ENCODE measurements at regions not wholly inside any gene's neighbourhood (a gene's known extent, or its start where the extent isn't known, plus 50 kb on each side); places are given as distances from the start of the nearest gene placed in this dataset.

- Histone ChIP-seq H3K36me3 (ENCODE audit: insufficient read depth, low read length, poor library complexity, severe bottlenecking) (no peaks in the 10 kb centered on the region), H3K27me3 (replicated peaks; ENCODE audit: insufficient read depth, low read depth, low read length, poor library complexity) (no peaks in the 10 kb centered on the region), H3K27ac (ENCODE audit: low read depth, low read length, poor library complexity, severe bottlenecking) (no peak overlapping the region), H3K9me3 (ENCODE audit: low read depth, low read length, poor library complexity, severe bottlenecking) (no peaks in the 10 kb centered on the region), H3K4me1 (ENCODE audit: insufficient read depth, low read length, poor library complexity, severe bottlenecking) (no peaks in the 10 kb centered on the region), H3K4me3 (ENCODE audit: low read depth, low read length, poor library complexity, severe bottlenecking) (no peak overlapping the region)
- CTCF ChIA-PET: no interaction called here
- intact Hi-C loops (cut with micrococcal nuclease; ENCODE audit: unreplicated experiment): no loop called here
- POLR2A ChIA-PET (ENCODE audit: low non-redundant PET): no interaction called here
- TF ChIP-seq, protein P1, sequence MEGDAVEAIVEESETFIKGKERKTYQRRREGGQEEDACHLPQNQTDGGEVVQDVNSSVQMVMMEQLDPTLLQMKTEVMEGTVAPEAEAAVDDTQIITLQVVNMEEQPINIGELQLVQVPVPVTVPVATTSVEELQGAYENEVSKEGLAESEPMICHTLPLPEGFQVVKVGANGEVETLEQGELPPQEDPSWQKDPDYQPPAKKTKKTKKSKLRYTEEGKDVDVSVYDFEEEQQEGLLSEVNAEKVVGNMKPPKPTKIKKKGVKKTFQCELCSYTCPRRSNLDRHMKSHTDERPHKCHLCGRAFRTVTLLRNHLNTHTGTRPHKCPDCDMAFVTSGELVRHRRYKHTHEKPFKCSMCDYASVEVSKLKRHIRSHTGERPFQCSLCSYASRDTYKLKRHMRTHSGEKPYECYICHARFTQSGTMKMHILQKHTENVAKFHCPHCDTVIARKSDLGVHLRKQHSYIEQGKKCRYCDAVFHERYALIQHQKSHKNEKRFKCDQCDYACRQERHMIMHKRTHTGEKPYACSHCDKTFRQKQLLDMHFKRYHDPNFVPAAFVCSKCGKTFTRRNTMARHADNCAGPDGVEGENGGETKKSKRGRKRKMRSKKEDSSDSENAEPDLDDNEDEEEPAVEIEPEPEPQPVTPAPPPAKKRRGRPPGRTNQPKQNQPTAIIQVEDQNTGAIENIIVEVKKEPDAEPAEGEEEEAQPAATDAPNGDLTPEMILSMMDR (conservative IDR thresholded peaks at IDR 0.05; ENCODE audit: low read depth, low read length): no peak
- no peak for TF ChIP-seq EZH2 (IDR thresholded peaks at IDR 0.05; ENCODE audit: borderline replicate concordance, low read depth, low read length, poor library complexity, severe bottlenecking)
- DNase-seq (ENCODE audit: low spot score): no peak
- no TSS peak for BruUV-seq (replicated peaks)
These were observed 396.1 kb downstream of the GADD45G start for GRCh38 chr9:90000925-90001324.

DNA sequence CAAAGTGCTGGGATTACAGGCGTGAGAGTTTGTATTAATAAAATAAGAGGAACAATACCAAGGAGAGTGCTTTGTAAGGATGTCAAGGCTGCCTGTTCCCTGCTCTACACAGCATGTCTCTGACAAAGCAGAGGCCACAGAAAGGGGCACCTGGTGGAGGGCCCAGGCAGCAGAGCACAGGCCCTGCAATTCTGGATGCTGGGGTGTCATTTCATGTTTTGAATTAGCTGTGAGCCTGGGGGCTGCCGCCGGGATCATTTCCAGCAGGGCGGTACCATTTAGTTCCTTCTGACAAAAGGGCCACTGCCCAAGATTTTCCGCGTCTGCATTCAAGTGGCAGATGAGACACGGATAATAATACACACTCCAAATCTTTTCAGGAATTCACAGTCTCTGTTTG lies 396.9 kb downstream of the GADD45G start:
- H3K4me3 ChIP-seq (ENCODE audit: low read depth, low read length, poor library complexity, severe bottlenecking): no peak overlapping the region
- intact Hi-C loops (cut with micrococcal nuclease; ENCODE audit: unreplicated experiment): no loop called here
- ChIA-PET POLR2A (ENCODE audit: low non-redundant PET) (no interaction called here), CTCF (no interaction called here)
- no peaks in the 10 kb centered on the region for H3K27me3 ChIP-seq (replicated peaks; ENCODE audit: insufficient read depth, low read depth, low read length, poor library complexity)
- H3K36me3 ChIP-seq (ENCODE audit: insufficient read depth, low read length, poor library complexity, severe bottlenecking): no peaks in the 10 kb centered on the region
- BruUV-seq (replicated peaks): no TSS peak
- H3K27ac ChIP-seq (ENCODE audit: low read depth, low read length, poor library complexity, severe bottlenecking): no peak overlapping the region
- H3K4me1 ChIP-seq (ENCODE audit: insufficient read depth, low read length, poor library complexity, severe bottlenecking): no peaks in the 10 kb centered on the region
- TF ChIP-seq EZH2 (IDR thresholded peaks at IDR 0.05; ENCODE audit: borderline replicate concordance, low read depth, low read length, poor library complexity, severe bottlenecking): no peak
- TF ChIP-seq, protein P1 (conservative IDR thresholded peaks at IDR 0.05; ENCODE audit: low read depth, low read length): no peak
- H3K9me3 ChIP-seq (ENCODE audit: low read depth, low read length, poor library complexity, severe bottlenecking): no peaks in the 10 kb centered on the region
- DNase-seq (ENCODE audit: low spot score): no peak

GRCh38 chr9:90002397-90003271 lies 397.8 kb downstream of the GADD45G start:
- no peaks in the 10 kb centered on the region for H3K36me3 ChIP-seq (ENCODE audit: insufficient read depth, low read length, poor library complexity, severe bottlenecking)
- H3K27me3 ChIP-seq (replicated peaks; ENCODE audit: insufficient read depth, low read depth, low read length, poor library complexity): no peaks in the 10 kb centered on the region
- no peak overlapping the region for H3K4me3 ChIP-seq (ENCODE audit: low read depth, low read length, poor library complexity, severe bottlenecking)
- DNase-seq (ENCODE audit: low spot score): no peak
- POLR2A ChIA-PET (ENCODE audit: low non-redundant PET): no interaction called here
- TF ChIP-seq, protein P1 (conservative IDR thresholded peaks at IDR 0.05; ENCODE audit: low read depth, low read length): no peak
- no peak for TF ChIP-seq EZH2 (IDR thresholded peaks at IDR 0.05; ENCODE audit: borderline replicate concordance, low read depth, low read length, poor library complexity, severe bottlenecking)
- BruUV-seq (replicated peaks): no TSS peak
- CTCF ChIA-PET: no interaction called here
- intact Hi-C loops (cut with micrococcal nuclease; ENCODE audit: unreplicated experiment): no loop called here
- no peak overlapping the region for H3K27ac ChIP-seq (ENCODE audit: low read depth, low read length, poor library complexity, severe bottlenecking)
- no peaks in the 10 kb centered on the region for H3K4me1 ChIP-seq (ENCODE audit: insufficient read depth, low read length, poor library complexity, severe bottlenecking)
- no peaks in the 10 kb centered on the region for H3K9me3 ChIP-seq (ENCODE audit: low read depth, low read length, poor library complexity, severe bottlenecking)
